Stomach smooth muscle (tissue), 2 donors: ENCODE measurements at regions not wholly inside any gene's neighbourhood (a gene's known extent, or its start where the extent isn't known, plus 50 kb on each side); places are given as distances from the start of the nearest gene placed in this dataset.
"Not testable (repeated sequence)": the region's sequence is repeated elsewhere in the genome, so short reads cannot be mapped to it uniquely, and the experiment has no call there.

Experiments used
- H3K27ac ChIP-seq: one replicate; pipeline ENCODE4 v1.7.0; 2013; ENCODE audit warnings: mild to moderate bottlenecking, low read length, inconsistent platforms
- H3K27me3 ChIP-seq, 2 donors: one replicate each; pipeline ENCODE4 v1.7.0; 2013; ENCODE audit warnings: low read length in 2 of 2; ENCODE audit not compliant: insufficient read depth in 2 of 2, control insufficient read depth in 1 of 2
- H3K36me3 ChIP-seq, 2 donors: one replicate each; pipeline ENCODE4 v1.7.0; 2013; ENCODE audit warnings: low read length in 2 of 2; ENCODE audit not compliant: control insufficient read depth in 2 of 2, insufficient read depth in 2 of 2
- H3K4me1 ChIP-seq: one replicate; pipeline ENCODE4 v1.7.0; 2013; ENCODE audit warnings: low read length; ENCODE audit not compliant: control insufficient read depth, insufficient read depth
- H3K4me3 ChIP-seq, 2 donors: one replicate each; pipeline ENCODE4 v1.7.0; 2013; ENCODE audit warnings: low read length in 2 of 2
- H3K9ac ChIP-seq, 2 donors: one replicate each; pipeline ENCODE4 v1.7.0; 2013; ENCODE audit warnings: low read length in 2 of 2, mild to moderate bottlenecking in 1 of 2
- H3K9me3 ChIP-seq, 2 donors: one replicate each; pipeline ENCODE4 v1.7.0; 2013; ENCODE audit warnings: low read length in 2 of 2; ENCODE audit not compliant: control insufficient read depth in 2 of 2
- donor health status: healthy.
- donor health status: Pancreatic carcinoma.

GRCh38 chr16:48035142-48035541 is 120.7 kb downstream of the ABCC12 start:
- H3K9me3 ChIP-seq, result peaks cover 3% of the 10 kb centered on the region in 2 donors
- no peak overlapping the region for H3K9ac ChIP-seq
- H3K4me3 ChIP-seq, result no peak overlapping the region
- H3K4me1 ChIP-seq, result no peaks in the 10 kb centered on the region
- H3K36me3 ChIP-seq, result no peaks in the 10 kb centered on the region
- no peak overlapping the region for H3K27ac ChIP-seq
- H3K27me3 ChIP-seq, result peaks cover 0 to 3% of the 10 kb centered on the region in 2 donors

- Histone ChIP-seq H3K9me3 (peaks cover 3% of the 10 kb centered on the region in 2 donors), H3K9ac (no peak overlapping the region), H3K27me3 (no peaks in the 10 kb centered on the region), H3K4me1 (no peaks in the 10 kb centered on the region), H3K4me3 (no peak overlapping the region), H3K27ac (no peak overlapping the region), H3K36me3 (no peaks in the 10 kb centered on the region)
These were observed 124.9 kb downstream of the ABCC12 start for GRCh38 chr16:48030926-48031325.

GRCh38 chr16:48029768-48030167 is 126.0 kb downstream of the ABCC12 start:
- Histone ChIP-seq H3K4me1 (no peaks in the 10 kb centered on the region), H3K36me3 (no peaks in the 10 kb centered on the region), H3K9ac (no peak overlapping the region), H3K27ac (no peak overlapping the region), H3K27me3 (peaks cover 0 to 3% of the 10 kb centered on the region in 2 donors), H3K4me3 (no peak overlapping the region), H3K9me3 (peaks cover 3% of the 10 kb centered on the region in 2 donors)

- H3K27me3 ChIP-seq, result peaks cover 0 to 3% of the 10 kb centered on the region in 2 donors
- no peak overlapping the region for H3K4me3 ChIP-seq
- no peak overlapping the region for H3K9ac ChIP-seq
- no peak overlapping the region for H3K27ac ChIP-seq
- no peaks in the 10 kb centered on the region for H3K4me1 ChIP-seq
- no peaks in the 10 kb centered on the region for H3K9me3 ChIP-seq
- H3K36me3 ChIP-seq, result no peaks in the 10 kb centered on the region
These were observed 130.4 kb downstream of the ABCC12 start for GRCh38 chr16:48025359-48025758.

GRCh38 chr16:48024042-48024441 is 131.8 kb downstream of the ABCC12 start:
- no peak overlapping the region for H3K9ac ChIP-seq
- no peaks in the 10 kb centered on the region for H3K9me3 ChIP-seq
- no peaks in the 10 kb centered on the region for H3K4me1 ChIP-seq
- H3K27me3 ChIP-seq, result peaks cover 0 to 3% of the 10 kb centered on the region in 2 donors
- no peak overlapping the region for H3K4me3 ChIP-seq
- no peaks in the 10 kb centered on the region for H3K36me3 ChIP-seq
- H3K27ac ChIP-seq, result no peak overlapping the region

- no peaks in the 10 kb centered on the region for H3K9me3 ChIP-seq
- no peak overlapping the region for H3K9ac ChIP-seq
- no peaks in the 10 kb centered on the region for H3K4me1 ChIP-seq
- no peak overlapping the region for H3K4me3 ChIP-seq
- peaks cover 0 to 3% of the 10 kb centered on the region in 2 donors for H3K27me3 ChIP-seq
- H3K36me3 ChIP-seq, result no peaks in the 10 kb centered on the region
- no peak overlapping the region for H3K27ac ChIP-seq
These were observed 133.3 kb downstream of the ABCC12 start for GRCh38 chr16:48022496-48022895.

GRCh38 chr16:48020617-48021016 is 135.2 kb downstream of the ABCC12 start:
- H3K9ac ChIP-seq, H3K36me3 ChIP-seq, H3K27me3 ChIP-seq, H3K27ac ChIP-seq, H3K9me3 ChIP-seq, H3K4me3 ChIP-seq, H3K4me1 ChIP-seq: not testable (repeated sequence)

- H3K9me3 ChIP-seq, result peaks cover 0 to 3% of the 10 kb centered on the region in 2 donors
- H3K27me3 ChIP-seq, result no peaks in the 10 kb centered on the region
- H3K27ac ChIP-seq, result no peak overlapping the region
- no peak overlapping the region for H3K4me3 ChIP-seq
- H3K9ac ChIP-seq, result no peak overlapping the region
- H3K36me3 ChIP-seq, result no peaks in the 10 kb centered on the region
- H3K4me1 ChIP-seq, result no peaks in the 10 kb centered on the region
These were observed 141.3 kb downstream of the ABCC12 start for GRCh38 chr16:48014349-48015135.

- no peak overlapping the region for H3K27ac ChIP-seq
- no peaks in the 10 kb centered on the region for H3K4me1 ChIP-seq
- no peak overlapping the region for H3K4me3 ChIP-seq
- H3K27me3 ChIP-seq, result no peaks in the 10 kb centered on the region
- no peaks in the 10 kb centered on the region for H3K36me3 ChIP-seq
- H3K9me3 ChIP-seq, result peaks cover 0 to 3% of the 10 kb centered on the region in 2 donors
- H3K9ac ChIP-seq, result no peak overlapping the region
These were observed 142.3 kb downstream of the ABCC12 start for GRCh38 chr16:48013491-48013901.

- Histone ChIP-seq H3K27ac (no peak overlapping the region), H3K4me1 (no peaks in the 10 kb centered on the region), H3K27me3 (no peaks in the 10 kb centered on the region), H3K36me3 (no peaks in the 10 kb centered on the region), H3K9ac (no peak overlapping the region), H3K4me3 (no peak overlapping the region), H3K9me3 (peaks cover 0 to 3% of the 10 kb centered on the region in 2 donors)
These were observed 143.7 kb downstream of the ABCC12 start for GRCh38 chr16:48011878-48012658.

- H3K27ac ChIP-seq, result no peak overlapping the region
These were observed 144.3 kb downstream of the ABCC12 start for GRCh38 chr16:48011466-48011865.

More at GRCh38 chr16:48011466-48011865, 144.3 kb downstream of the ABCC12 start:
- no peaks in the 10 kb centered on the region for H3K4me1 ChIP-seq
- H3K9ac ChIP-seq, result no peak overlapping the region
- H3K4me3 ChIP-seq, result no peak overlapping the region
- H3K36me3 ChIP-seq, result no peaks in the 10 kb centered on the region
- H3K9me3 ChIP-seq, result peaks cover 3% of the 10 kb centered on the region in 2 donors
- H3K27me3 ChIP-seq, result no peaks in the 10 kb centered on the region
